GM18499 (cell line): ENCODE measurements at regions not wholly inside any gene's neighbourhood (a gene's known extent, or its start where the extent isn't known, plus 50 kb on each side); places are given as distances from the start of the nearest gene placed in this dataset.
"Not testable (repeated sequence)": the region's sequence is repeated elsewhere in the genome, so short reads cannot be mapped to it uniquely, and the experiment has no call there.

ENCODE experiments used
- ATAC-seq: cut with Tn5 transposase; IDR thresholded peaks from one replicate; pipeline ENCODE4 v1.9.1; 2021; ENCODE audit warnings: moderate number of reproducible peaks; ENCODE audit not compliant: insufficient read depth, unreplicated experiment

GRCh38 chr13:33340631-33341030 lies 55.1 kb upstream of the STARD13 start:
- no peak for ATAC-seq

DNA sequence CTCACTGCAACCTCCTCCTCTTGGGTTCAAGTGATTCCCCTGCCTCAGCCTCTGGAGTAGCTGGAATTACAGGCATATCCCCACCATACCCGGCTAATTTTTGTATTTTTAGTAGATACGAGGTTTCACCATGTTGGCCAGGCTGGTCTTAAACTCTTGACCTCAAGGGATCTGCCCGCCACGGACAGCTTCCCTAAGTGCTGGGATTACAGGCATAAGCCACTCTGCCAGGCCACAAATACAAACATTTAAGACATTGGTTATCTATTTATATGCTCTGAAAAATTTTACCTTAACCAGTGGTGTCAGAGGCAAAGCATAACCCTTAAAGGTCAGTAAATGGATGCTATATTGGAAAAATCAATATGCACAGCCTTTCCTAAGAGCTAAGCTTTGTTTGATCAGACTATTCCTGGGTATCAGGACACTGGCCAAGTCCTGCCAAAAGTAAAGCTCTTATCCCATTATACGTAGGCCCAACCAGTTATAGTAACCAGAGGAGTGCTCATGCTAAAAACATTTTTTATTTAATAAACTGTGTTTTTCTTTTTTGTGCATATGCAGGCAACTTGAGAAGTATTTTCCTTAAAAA lies 56.4 kb upstream of the STARD13 start:
- ATAC-seq = no peak

GRCh38 chr13:33345842-33346241 lies 60.3 kb upstream of the STARD13 start:
- no peak for ATAC-seq

DNA sequence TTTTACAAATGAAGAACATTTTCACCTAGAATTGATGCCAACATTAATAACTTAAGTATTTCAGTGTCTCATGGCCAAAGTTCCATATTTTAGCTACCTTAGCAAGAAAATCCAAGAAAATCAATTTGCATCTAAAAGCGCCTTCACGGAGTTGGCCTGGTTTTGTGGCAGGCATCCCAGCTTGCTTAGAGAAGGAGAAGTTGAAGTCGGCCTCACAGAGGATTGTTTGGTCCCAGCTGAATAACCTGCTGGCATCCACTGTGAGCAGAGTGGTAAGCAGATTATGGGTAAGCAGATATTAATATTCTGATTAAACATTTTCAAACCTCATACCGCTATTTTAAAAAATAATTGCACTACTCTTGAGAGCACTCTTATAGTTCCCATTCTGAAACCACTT lies 62.3 kb upstream of the STARD13 start:
- no peak for ATAC-seq

DNA sequence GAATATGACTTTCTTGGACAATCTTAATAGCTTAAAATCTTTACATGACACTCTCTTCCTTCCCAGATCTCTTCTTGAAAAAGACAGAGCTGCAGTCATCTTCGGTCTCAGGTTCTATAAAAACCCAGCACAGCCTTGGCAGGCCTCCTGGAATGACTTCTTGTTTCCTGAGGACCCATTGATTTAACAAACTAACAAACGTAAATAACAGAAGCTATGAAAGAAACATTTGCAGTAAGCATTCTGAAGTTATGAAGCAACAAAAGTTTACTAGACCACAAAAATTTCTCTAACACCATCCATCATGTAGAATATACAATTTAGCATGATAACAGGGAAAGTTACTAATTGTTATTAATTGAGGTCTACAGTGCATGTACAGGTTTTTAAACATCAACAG lies 62.8 kb upstream of the STARD13 start:
- ATAC-seq = no peak

- ATAC-seq = no peak
These were observed 63.9 kb upstream of the STARD13 start for GRCh38 chr13:33349288-33349985.

DNA sequence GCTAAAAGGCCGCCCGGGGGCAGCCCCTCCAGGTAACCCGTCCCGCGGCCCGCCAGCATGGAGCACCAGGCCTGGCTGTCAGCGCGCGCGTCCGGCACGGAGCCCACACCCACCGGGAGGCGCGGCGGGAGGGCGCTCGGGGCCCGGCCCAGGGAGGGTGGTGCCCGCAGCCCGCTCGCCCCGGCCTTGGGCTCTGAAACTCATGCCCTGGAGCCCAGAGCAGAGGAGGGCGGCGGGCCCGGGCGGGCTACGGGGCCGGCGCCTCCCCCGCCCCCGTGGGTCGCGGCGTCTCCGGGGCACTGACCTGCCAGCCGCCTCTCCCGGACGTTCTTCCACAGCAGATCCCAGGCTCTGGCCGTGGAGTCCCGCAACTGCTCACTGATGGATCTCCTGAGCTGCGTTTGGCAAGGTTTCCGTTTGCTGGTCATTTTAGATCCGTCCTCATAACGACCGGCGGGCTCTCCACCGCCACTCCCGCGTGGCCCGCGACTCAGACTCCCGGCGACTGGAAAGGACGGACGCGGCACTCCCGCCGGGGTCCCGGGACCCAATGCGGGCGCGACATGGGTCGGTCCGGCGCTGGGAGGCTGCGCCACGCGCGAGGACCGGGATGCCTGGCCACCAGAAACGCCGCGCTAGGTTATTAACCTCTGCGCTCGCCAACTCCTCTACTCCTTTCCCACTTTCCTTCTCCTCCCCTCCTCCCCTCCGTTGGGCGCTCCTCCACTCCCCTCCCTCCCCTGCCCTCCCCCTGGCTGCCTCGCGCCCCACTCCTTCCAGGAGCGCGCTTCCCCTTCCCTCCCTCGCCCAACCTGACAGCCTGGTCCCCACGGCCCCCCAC lies 64.7 kb upstream of the STARD13 start:
- no peak for ATAC-seq

GRCh38 chr13:33351319-33351718 lies 65.8 kb upstream of the STARD13 start:
- no peak for ATAC-seq

DNA sequence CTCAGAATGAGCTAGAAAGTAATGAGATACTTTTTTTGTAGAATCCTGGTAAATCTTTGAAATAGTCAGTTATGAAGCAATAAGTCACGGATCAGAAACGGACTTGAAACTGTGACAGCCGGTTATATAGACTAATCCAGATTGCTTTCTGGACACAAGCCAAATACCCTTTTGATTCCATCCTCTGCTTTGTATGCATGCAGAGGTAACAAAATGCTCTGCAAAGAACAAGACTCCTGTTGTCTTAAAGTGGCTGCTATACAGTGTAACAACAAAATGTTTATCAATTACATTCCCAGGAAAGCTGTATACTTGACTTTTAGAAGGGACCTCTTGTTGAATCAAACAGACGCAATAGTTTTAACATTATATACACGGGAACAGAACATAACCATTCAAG lies 66.5 kb upstream of the STARD13 start:
- no peak for ATAC-seq

- ATAC-seq = no peak
These were observed 67.0 kb upstream of the STARD13 start for GRCh38 chr13:33352526-33352925.

- peak; percentile 71 for ATAC-seq
These were observed 67.7 kb upstream of the STARD13 start for GRCh38 chr13:33353210-33353609.

DNA sequence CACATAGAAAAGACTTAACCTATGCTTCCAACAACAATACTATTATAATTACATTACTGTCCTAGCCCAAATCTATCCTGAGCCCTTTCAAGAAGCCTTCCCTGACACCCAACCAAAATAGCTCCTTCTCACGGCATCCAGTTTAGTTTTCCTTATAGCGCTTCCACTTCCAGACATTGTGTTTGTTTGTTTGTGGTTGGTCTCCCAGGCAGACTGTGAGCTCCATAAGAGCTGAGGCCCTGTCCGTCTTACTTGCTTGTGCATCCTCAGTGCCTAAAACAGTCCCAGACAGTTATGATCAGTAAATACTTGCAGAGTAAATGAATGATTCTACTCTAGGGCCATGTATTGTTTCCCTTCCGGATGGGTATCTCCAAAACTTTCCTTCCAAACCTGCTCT lies 68.1 kb upstream of the STARD13 start:
- ATAC-seq = no peak

DNA sequence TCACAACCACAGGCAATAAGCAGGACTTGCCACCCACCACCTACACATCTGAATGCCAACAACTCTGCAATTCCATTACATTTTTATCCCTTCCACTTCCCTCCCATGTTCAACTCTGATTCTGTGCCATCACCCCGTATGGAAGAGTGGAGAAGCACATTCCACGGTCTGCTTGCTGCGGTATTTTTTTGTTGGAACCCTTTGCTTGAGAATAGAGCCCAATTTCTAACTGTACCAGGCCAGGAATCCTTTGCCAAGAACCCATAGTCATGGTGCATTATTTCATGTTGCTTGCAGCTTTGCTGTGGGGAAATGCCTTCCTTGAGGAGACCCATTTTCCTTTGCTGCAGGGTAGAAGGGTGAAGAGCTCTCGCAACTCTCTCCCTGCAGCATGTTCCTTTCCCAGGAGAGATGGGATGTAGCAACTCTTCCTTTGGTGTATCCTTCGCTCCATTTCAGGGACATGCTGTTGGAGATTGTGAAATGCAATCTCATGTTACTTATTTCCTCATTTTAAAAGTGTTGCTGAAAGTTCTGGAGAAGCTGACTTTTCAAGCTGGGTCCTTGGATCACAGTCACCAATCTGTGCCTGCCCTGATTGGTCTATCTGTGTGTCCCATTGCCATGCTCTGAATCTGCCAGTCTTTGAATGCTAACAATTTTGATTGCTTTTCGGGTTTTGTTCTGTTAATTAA lies 69.8 kb upstream of the STARD13 start:
- ATAC-seq = no peak

DNA sequence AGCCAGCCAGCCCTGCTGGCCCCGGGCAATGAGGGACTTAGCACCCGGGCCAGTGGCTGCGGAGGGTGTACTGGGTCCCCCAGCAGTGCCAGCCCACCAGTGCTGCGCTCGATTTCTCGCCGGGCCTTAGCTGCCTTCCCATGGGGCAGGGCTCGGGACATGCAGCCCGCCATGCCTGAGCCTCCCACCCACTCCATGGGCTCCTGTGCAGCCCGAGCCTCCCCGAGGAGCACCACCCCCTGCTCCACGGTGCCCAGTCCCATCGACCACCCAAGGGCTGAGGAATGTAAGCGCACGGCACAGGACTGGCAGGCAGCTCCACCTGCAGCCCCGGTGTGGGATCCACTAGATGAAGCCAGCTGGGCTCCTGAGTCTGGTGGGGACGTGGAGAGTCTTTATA lies 72.5 kb upstream of the STARD13 start:
- ATAC-seq = not testable (repeated sequence)

- no peak for ATAC-seq
These were observed 77.6 kb upstream of the STARD13 start for GRCh38 chr13:33362986-33363727.

DNA sequence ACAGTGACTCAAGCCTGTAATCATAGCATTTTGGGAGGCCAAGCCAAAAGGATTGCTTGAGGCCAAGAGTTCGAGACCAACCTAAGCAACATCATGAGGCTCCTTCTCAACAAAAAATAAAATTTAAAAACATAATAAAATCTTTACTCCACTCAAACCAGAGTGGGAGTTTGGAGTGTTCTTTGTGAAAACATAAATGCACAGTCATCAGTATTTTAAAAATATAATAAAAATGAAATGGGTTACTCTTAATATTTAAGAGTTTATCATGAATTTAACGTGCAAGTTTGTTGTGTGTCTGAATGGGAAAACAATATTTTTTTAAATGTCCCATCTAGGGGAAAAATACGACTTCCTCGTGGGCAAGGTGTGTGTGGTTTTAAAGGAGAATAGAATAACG lies 78.6 kb upstream of the STARD13 start:
- ATAC-seq = no peak

DNA sequence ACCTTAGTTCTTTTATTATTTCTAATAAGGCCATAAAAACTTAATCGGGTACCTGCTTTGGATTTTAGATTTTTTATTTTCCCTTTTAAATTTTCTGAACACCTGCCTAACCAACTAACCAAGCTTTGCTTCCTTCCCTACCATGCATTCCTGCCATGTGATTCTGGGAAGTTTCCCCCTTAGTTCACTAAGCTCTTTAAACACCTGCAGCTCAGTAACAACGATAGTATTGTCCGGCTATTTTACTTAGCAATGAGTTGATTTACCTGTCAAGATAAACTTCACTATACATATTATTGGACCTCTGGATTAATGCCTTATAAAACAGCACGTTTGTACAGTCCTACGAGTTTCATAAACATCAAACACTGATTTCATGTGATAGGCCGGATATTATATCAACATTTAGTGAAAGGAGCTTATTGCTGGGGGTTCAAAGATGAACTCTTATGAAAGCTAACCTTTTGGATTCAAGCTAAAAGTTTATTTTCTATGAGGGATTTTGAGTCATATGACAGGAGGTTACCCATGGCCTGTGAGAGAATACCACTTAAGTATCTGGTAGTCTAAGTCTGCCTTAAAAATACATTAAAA lies 81.0 kb upstream of the STARD13 start:
- no peak for ATAC-seq

GRCh38 chr13:33367171-33367895 lies 81.8 kb upstream of the STARD13 start:
- ATAC-seq = no peak

DNA sequence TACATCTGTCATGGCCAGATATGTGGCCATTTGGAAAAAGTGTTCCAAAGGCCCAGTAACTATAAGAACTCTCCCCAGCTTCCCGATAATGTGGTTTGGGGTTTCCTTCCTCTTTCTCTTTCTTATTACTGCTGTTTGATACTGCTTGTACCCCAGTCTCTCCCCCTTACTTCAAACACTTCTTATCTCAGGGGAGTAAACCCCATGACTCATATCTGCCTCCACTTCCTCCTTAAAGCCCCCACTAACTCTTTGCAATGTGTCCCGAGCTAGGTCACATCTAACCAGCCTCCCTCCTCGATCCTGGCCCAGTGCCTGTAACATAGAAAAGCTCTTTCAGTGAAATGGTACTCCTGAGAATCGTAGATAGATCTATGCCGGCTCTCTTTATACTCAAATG lies 82.4 kb upstream of the STARD13 start:
- ATAC-seq = no peak
